Transverse colon (tissue), 4 donors: ENCODE measurements at regions not wholly inside any gene's neighbourhood (a gene's known extent, or its start where the extent isn't known, plus 50 kb on each side); places are given as distances from the start of the nearest gene placed in this dataset.

ENCODE experiments used
- DNase-seq: peaks from one replicate; pipeline ENCODE4 v3.0.0-alpha.2; 2019
- H3K27ac ChIP-seq, 4 donors: fragments of 200-600 bp; sonication (generic); 2 replicates each; pipeline ENCODE4 v1.5.1; 2016 to 2018; ENCODE audit warnings: inconsistent platforms in 4 of 4
- H3K27me3 ChIP-seq: fragments of 200-600 bp; sonication (generic); 2 replicates; pipeline ENCODE4 v1.5.1; 2017; ENCODE audit warnings: inconsistent platforms
- H3K36me3 ChIP-seq, 4 donors: fragments of 200-600 bp; sonication (generic); 2 replicates each; pipeline ENCODE4 v1.5.1; 2017 to 2019; ENCODE audit warnings: inconsistent platforms in 4 of 4
- H3K4me1 ChIP-seq, 4 donors: fragments of 200-600 bp; sonication (generic); 2 replicates each; pipeline ENCODE4 v1.5.1; 2017 to 2020; ENCODE audit warnings: inconsistent platforms in 4 of 4
- H3K4me3 ChIP-seq, 4 donors: fragments of 200-600 bp; sonication (generic); 1 replicate in 1 of 4; 2 replicates in 3 of 4; pipeline versions ENCODE4 v1.5.1 to v1.6.1; 2017 to 2019; ENCODE audit warnings: inconsistent platforms in 4 of 4
- H3K9me3 ChIP-seq, 2 donors: fragments of 200-600 bp; sonication (generic); 2 replicates each; pipeline ENCODE4 v1.5.1; 2017 to 2019; ENCODE audit warnings: inconsistent platforms in 2 of 2
- EP300 ChIP-seq: sonication (generic); formaldehyde crosslinking; IDR thresholded peaks from one replicate; pipeline ENCODE4 v1.6.1; 2017; ENCODE audit warnings: antibody characterized with exemption, low read depth
- POLR2A ChIP-seq: fragments of 450-650 bp; IDR thresholded peaks from one replicate; pipeline ENCODE4 v1.6.1; 2016; ENCODE audit warnings: antibody characterized with exemption, mild to moderate bottlenecking, moderate library complexity
- POLR2AphosphoS5 ChIP-seq, 3 donors: sonication (generic); formaldehyde crosslinking; IDR thresholded peaks; one replicate each; pipeline ENCODE4 v1.6.1; 2016; ENCODE audit warnings: antibody characterized with exemption in 3 of 3
- WGBS, 2 donors: methylation state at CpG; one replicate each; pipeline ENCODE4 v1.1.5; 2018; ENCODE audit warnings: low coverage in 1 of 2; 5-methylcytosine and 5-hydroxymethylcytosine counted together
- in situ Hi-C, 4 donors: fragments of 200-750 bp; cut with MboI; loops; one replicate each; pipeline versions ENCODE4 v1.15.0 to v1.15.1; 2017; ENCODE audit warnings: low sequenced_read_pairs in 3 of 4, low pct_ligation_motif_present in 1 of 4, low pct_unique_long_range_greater_than_20kb in 1 of 4
- intact Hi-C: fragments of 100-400 bp; cut with DNase I; formaldehyde crosslinking; loops from one replicate; pipeline ENCODE4 v1.15.1; 2023; ENCODE audit warnings: low total_unique reads
- TF ChIP-seq, protein P1 (sequence below), 5 experiments: fragments of 200-600 bp in 3 of 5; fragments of 450-650 bp in 2 of 5; sonication (generic) in 3 of 5; IDR thresholded peaks; 1 replicate in 2 of 5; 2 replicates in 3 of 5; pipeline ENCODE4 v1.5.1; 2016 to 2017; ENCODE audit warnings: antibody characterized with exemption in 5 of 5, inconsistent platforms in 3 of 5, mild to moderate bottlenecking in 2 of 5, moderate library complexity in 1 of 5

DNA sequence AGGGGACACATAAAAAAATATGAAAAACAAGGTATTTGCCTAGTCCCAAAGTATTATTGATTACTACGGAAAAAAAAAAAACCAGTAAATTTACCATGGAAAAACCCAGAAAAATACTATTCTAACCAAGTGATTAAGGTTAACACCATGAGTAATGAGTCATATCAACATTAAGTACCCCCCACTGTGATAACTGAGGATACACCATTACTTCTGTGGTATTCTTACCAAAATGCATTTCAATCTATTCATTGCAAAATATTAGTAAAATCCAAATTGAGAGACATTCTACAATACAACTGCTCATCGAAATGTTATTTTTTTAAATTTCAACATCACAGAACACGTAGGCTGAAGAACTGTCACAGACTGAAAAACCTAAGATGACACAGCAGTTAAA lies 669.8 kb downstream of the ZEB2 start:
- Histone ChIP-seq H3K4me1 (no peaks in the 10 kb centered on the region), H3K27ac (no peak overlapping the region), H3K4me3 (no peak overlapping the region), H3K9me3 (no peaks in the 10 kb centered on the region), H3K36me3 (no peaks in the 10 kb centered on the region), H3K27me3 (no peaks in the 10 kb centered on the region)
- no peak for DNase-seq
- intact Hi-C loops (no loop called here), in situ Hi-C loops (no loop called here)
- no peak for TF ChIP-seq POLR2A
- TF ChIP-seq EP300, result no peak
- TF ChIP-seq, protein P1, sequence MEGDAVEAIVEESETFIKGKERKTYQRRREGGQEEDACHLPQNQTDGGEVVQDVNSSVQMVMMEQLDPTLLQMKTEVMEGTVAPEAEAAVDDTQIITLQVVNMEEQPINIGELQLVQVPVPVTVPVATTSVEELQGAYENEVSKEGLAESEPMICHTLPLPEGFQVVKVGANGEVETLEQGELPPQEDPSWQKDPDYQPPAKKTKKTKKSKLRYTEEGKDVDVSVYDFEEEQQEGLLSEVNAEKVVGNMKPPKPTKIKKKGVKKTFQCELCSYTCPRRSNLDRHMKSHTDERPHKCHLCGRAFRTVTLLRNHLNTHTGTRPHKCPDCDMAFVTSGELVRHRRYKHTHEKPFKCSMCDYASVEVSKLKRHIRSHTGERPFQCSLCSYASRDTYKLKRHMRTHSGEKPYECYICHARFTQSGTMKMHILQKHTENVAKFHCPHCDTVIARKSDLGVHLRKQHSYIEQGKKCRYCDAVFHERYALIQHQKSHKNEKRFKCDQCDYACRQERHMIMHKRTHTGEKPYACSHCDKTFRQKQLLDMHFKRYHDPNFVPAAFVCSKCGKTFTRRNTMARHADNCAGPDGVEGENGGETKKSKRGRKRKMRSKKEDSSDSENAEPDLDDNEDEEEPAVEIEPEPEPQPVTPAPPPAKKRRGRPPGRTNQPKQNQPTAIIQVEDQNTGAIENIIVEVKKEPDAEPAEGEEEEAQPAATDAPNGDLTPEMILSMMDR (IDR thresholded peaks at IDR 0.05), result no peak
- WGBS, 2 donors, result 83 to 88% methylated on average over 3 of the region's 3 CpGs

DNA sequence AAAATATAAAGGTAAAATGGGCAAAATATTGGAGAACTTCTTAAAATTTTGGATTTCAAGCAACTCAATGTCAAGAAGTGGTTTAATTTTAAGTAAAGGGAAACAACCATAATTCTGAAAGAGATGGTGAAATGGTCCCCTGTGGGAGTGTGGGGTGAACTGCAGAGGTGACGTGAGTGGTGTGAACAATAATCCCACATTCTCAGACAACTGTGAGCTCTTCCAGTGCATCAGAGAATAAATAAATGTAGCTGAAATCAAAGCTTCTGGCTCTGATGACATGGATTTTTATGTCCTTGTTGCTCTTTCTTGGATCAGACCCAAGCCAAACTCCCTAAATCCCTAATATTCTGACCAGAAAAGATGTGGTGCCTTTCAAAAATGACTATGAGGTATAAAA lies 672.7 kb downstream of the ZEB2 start:
- no peak for TF ChIP-seq POLR2AphosphoS5 (IDR thresholded peaks at IDR 0.05)
- no peak for TF ChIP-seq POLR2A
- TF ChIP-seq EP300, result no peak
- TF ChIP-seq, protein P1 (IDR thresholded peaks at IDR 0.05), result no peak
- intact Hi-C loops (no loop called here), in situ Hi-C loops (no loop called here)
- no peak overlapping the region for H3K27ac ChIP-seq
- no peak for DNase-seq
- WGBS, 2 donors, result 82 to 88% methylated on average over 1 of the region's 1 CpG
- H3K9me3 ChIP-seq, result no peaks in the 10 kb centered on the region
- H3K36me3 ChIP-seq, result no peaks in the 10 kb centered on the region
- no peak overlapping the region for H3K4me3 ChIP-seq
- no peaks in the 10 kb centered on the region for H3K27me3 ChIP-seq
- H3K4me1 ChIP-seq, result no peaks in the 10 kb centered on the region

DNA sequence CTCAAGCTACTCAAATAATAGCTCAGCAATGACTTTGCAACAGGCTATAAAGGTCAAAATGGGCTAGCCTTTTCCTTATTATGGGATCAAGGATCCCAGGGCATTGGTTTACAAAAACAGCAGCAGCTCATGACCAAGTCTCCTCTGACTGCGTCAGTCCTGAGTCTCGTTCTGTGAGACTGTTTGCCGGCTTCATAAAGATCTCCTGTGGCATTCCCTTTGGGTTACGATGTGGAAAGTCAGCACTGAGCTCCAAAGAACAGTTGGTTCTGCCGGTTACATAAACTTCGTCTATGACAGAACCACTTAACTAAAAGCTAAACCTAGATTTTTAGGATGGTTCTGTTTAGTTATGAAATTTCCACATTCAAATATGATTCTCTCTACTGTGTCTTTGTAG lies 674.9 kb downstream of the ZEB2 start:
- in situ Hi-C loops (no loop called here), intact Hi-C loops (no loop called here)
- TF ChIP-seq, protein P1 (IDR thresholded peaks at IDR 0.05), result no peak
- TF ChIP-seq POLR2A (no peak), POLR2AphosphoS5 (IDR thresholded peaks at IDR 0.05) (no peak), EP300 (no peak)
- no peak for DNase-seq
- H3K27ac ChIP-seq, result no peak overlapping the region
- no peaks in the 10 kb centered on the region for H3K4me1 ChIP-seq
- H3K4me3 ChIP-seq, result no peak overlapping the region
- H3K36me3 ChIP-seq, result no peaks in the 10 kb centered on the region
- 74% methylated on average over 6 of the region's 6 CpGs; no CpG with 5 or more reads in 1 of the 2 donors for WGBS, 2 donors
- no peaks in the 10 kb centered on the region for H3K9me3 ChIP-seq
- H3K27me3 ChIP-seq, result no peaks in the 10 kb centered on the region

DNA sequence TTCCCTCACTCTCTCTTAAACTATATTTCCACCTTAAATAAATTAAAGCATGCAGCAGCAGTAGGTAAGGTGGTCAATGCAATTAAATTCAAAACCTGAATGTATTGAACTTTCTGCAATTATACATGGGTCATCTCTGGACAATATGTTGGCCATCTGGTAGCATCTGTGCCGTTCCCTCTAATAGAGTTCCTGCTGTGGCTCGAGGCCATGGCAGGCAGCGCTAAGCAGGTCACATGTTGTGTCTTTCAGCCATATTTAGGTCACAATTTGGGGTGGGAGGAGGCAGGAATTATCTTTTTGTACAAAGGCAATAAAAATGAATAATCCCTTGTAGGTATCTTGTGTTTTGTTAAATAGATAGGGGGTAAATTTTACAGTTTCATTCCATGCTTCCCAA lies 676.2 kb downstream of the ZEB2 start:
- DNase-seq, result no peak
- Histone ChIP-seq H3K4me1 (no peaks in the 10 kb centered on the region), H3K27me3 (no peaks in the 10 kb centered on the region), H3K36me3 (no peaks in the 10 kb centered on the region), H3K4me3 (no peak overlapping the region), H3K9me3 (no peaks in the 10 kb centered on the region), H3K27ac (no peak overlapping the region)
- WGBS, 2 donors, result 58 to 82% methylated on average over 3 of the region's 3 CpGs
- in situ Hi-C loops (no loop called here), intact Hi-C loops (no loop called here)
- TF ChIP-seq POLR2AphosphoS5 (IDR thresholded peaks at IDR 0.05), result no peak
- no peak for TF ChIP-seq POLR2A
- TF ChIP-seq, protein P1 (IDR thresholded peaks at IDR 0.05), result no peak
- no peak for TF ChIP-seq EP300
